Endodermal cell (in vitro differentiated cells): ENCODE measurements at regions not wholly inside any gene's neighbourhood (a gene's known extent, or its start where the extent isn't known, plus 50 kb on each side); places are given as distances from the start of the nearest gene placed in this dataset.

Source experiments
- DNase-seq: peaks from one replicate; pipeline ENCODE4 v3.0.0-alpha.2; 2017
- H3K27ac ChIP-seq: 2 replicates; pipeline ENCODE4 v1.5.1; 2013; ENCODE audit warnings: mild to moderate bottlenecking, low read depth, low read length, moderate library complexity
- H3K27me3 ChIP-seq: 2 replicates; pipeline ENCODE4 v1.6.1; 2013; ENCODE audit warnings: mild to moderate bottlenecking, low read length, moderate library complexity; ENCODE audit not compliant: insufficient read depth, control insufficient read depth, poor library complexity, severe bottlenecking
- H3K36me3 ChIP-seq: 2 replicates; pipeline ENCODE4 v1.7.0; 2013; ENCODE audit warnings: mild to moderate bottlenecking, low read length, moderate library complexity; ENCODE audit not compliant: control insufficient read depth, insufficient read depth
- H3K4me1 ChIP-seq: one replicate; pipeline ENCODE4 v1.7.0; 2013; ENCODE audit warnings: low read length; ENCODE audit not compliant: control insufficient read depth, insufficient read depth
- H3K4me3 ChIP-seq: 2 replicates; pipeline ENCODE4 v1.5.1; 2013; ENCODE audit warnings: mild to moderate bottlenecking, low read length, moderate library complexity
- H3K9ac ChIP-seq: 2 replicates; pipeline ENCODE4 v1.6.1; 2013; ENCODE audit warnings: mild to moderate bottlenecking, low read length, moderate library complexity; ENCODE audit not compliant: poor library complexity, severe bottlenecking; ENCODE audit errors: extremely low read depth
- H3K9me3 ChIP-seq: 2 replicates; pipeline ENCODE4 v1.6.1; 2013; ENCODE audit warnings: mild to moderate bottlenecking, low read length, moderate library complexity; ENCODE audit not compliant: control insufficient read depth
- H3K27ac Mint-ChIP-seq: 2 replicates; pipeline ENCODE4 v1.8.0; 2020; ENCODE audit warnings: mixed read lengths
- H3K27me3 Mint-ChIP-seq: 2 replicates; pipeline ENCODE4 v1.8.0; 2021; ENCODE audit warnings: mild to moderate bottlenecking, mixed read lengths; ENCODE audit not compliant: insufficient read depth
- H3K36me3 Mint-ChIP-seq: 2 replicates; pipeline ENCODE4 v1.8.0; 2020; ENCODE audit warnings: low read depth, mixed read lengths
- H3K4me1 Mint-ChIP-seq: 2 replicates; pipeline ENCODE4 v1.8.0; 2020; ENCODE audit warnings: mixed read lengths
- H3K4me3 Mint-ChIP-seq: 2 replicates; pipeline ENCODE4 v1.8.0; 2020; ENCODE audit warnings: mild to moderate bottlenecking, moderate library complexity, mixed read lengths
- H3K9me3 Mint-ChIP-seq: 2 replicates; pipeline ENCODE4 v1.8.0; 2020; ENCODE audit warnings: mild to moderate bottlenecking, mixed read lengths
- CTCF ChIP-seq: fragments of 200-600 bp; sonication (generic); conservative IDR thresholded peaks from 2 replicates; pipeline ENCODE4 v1.5.0; 2021; ENCODE audit warnings: antibody characterized with exemption, mild to moderate bottlenecking
- WGBS, 2 experiments: methylation state at CpG; one replicate each; pipeline versions ENCODE4 v1.1.5 to v1.1.7; 2013; ENCODE audit warnings: missing lambda C conversion rate in 2 of 2, mixed read lengths in 1 of 2; ENCODE audit not compliant: insufficient coverage in 1 of 2, insufficient read length in 1 of 2; 5-methylcytosine and 5-hydroxymethylcytosine counted together

DNA sequence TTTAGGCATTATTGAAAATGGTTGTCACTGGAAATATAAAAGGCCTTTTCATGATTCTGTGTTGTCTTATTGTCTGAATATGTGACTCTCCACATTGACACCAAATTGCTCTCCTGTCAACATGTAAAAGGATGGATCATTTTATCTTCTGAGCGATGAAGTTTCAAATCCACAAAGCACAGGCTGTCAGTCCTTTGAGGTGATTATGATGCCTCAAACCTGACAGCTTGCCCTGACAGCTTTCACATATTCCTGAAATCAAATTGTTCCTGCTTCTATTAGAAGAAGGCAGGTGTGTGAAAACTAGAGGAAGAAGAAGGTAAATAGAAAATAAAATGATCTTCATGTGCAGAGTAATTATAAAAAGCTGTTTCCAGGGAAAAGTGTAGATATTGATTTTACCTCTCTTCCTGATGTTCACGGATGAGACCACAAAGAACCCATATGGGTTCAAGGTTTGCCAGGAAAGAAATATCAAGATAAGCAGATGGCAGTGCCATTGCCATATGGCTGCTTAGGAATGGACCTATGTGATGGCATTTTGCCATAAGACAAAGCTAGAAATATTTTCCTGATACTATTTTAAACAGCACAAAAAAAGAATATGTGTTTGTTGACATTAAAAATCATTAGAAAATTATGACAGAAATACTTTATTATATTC lies 1006.3 kb upstream of the AGA start:
- no peaks in the 10 kb centered on the region for H3K4me1 Mint-ChIP-seq
- H3K27me3 Mint-ChIP-seq = no peaks in the 10 kb centered on the region
- Histone ChIP-seq H3K4me1 (no peaks in the 10 kb centered on the region), H3K9ac (no peak overlapping the region), H3K36me3 (no peaks in the 10 kb centered on the region), H3K9me3 (no peaks in the 10 kb centered on the region), H3K27ac (no peak overlapping the region), H3K4me3 (no peak overlapping the region), H3K27me3 (no peaks in the 10 kb centered on the region)
- no peak for TF ChIP-seq CTCF
- WGBS, 2 experiments = 90% methylated on average over 2 of the region's 2 CpGs; no CpG with 5 or more reads in 1 of the 2 experiments
- no peak overlapping the region for H3K27ac Mint-ChIP-seq
- H3K4me3 Mint-ChIP-seq = no peak overlapping the region
- no peak for DNase-seq
- no peaks in the 10 kb centered on the region for H3K9me3 Mint-ChIP-seq
- no peaks in the 10 kb centered on the region for H3K36me3 Mint-ChIP-seq

- Mint-ChIP-seq H3K27ac (no peak overlapping the region), H3K27me3 (no peaks in the 10 kb centered on the region), H3K4me3 (no peak overlapping the region), H3K36me3 (no peaks in the 10 kb centered on the region), H3K9me3 (no peaks in the 10 kb centered on the region), H3K4me1 (no peaks in the 10 kb centered on the region)
- H3K9me3 ChIP-seq = no peaks in the 10 kb centered on the region
- H3K36me3 ChIP-seq = no peaks in the 10 kb centered on the region
- no peak overlapping the region for H3K27ac ChIP-seq
- H3K4me3 ChIP-seq = no peak overlapping the region
- H3K27me3 ChIP-seq = no peaks in the 10 kb centered on the region
- WGBS, 2 experiments = 85 to 91% methylated on average over 1 to 3 of the region's 3 CpGs
- no peak overlapping the region for H3K9ac ChIP-seq
- DNase-seq = no peak
- TF ChIP-seq CTCF = no peak
- no peaks in the 10 kb centered on the region for H3K4me1 ChIP-seq
These were observed 1008.4 kb upstream of the AGA start for GRCh38 chr4:178450614-178451013.

DNA sequence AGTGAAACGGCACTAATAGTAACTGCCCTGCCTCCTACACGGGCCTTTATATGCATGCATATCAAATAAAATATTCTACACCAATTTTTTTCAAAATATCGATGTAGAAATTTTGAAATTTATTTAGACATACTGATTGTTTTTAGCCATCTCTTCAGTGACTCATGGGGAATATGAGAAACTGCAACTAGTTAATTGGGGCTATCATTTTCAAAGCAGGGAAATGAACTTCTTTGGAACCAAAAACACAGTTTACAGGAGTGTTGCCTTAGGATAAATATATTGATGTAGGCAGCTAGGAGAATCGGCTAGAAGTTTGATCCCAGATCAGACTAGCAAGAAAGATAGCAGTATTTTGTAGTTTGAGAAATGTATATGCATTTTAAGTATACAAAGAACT lies 1010.8 kb upstream of the AGA start:
- WGBS, 2 experiments = 92% methylated on average over 4 of the region's 4 CpGs; no CpG with 5 or more reads in 1 of the 2 experiments
- H3K4me3 ChIP-seq = no peak overlapping the region
- H3K9me3 ChIP-seq = no peaks in the 10 kb centered on the region
- no peaks in the 10 kb centered on the region for H3K36me3 ChIP-seq
- no peak for TF ChIP-seq CTCF
- H3K27me3 ChIP-seq = no peaks in the 10 kb centered on the region
- no peak for DNase-seq
- no peak overlapping the region for H3K9ac ChIP-seq
- H3K27ac Mint-ChIP-seq = no peak overlapping the region
- no peaks in the 10 kb centered on the region for H3K4me1 ChIP-seq
- no peaks in the 10 kb centered on the region for H3K36me3 Mint-ChIP-seq
- no peaks in the 10 kb centered on the region for H3K27me3 Mint-ChIP-seq
- H3K27ac ChIP-seq = no peak overlapping the region
- no peaks in the 10 kb centered on the region for H3K9me3 Mint-ChIP-seq
- no peak overlapping the region for H3K4me3 Mint-ChIP-seq
- no peaks in the 10 kb centered on the region for H3K4me1 Mint-ChIP-seq
